GM12892 (cell line): ENCODE measurements at regions not wholly inside any gene's neighbourhood (a gene's known extent, or its start where the extent isn't known, plus 50 kb on each side); places are given as distances from the start of the nearest gene placed in this dataset.

Source experiments
- POLR2A ChIP-seq: IDR thresholded peaks from 2 replicates; pipeline ENCODE4 v1.6.1; 2011; ENCODE audit warnings: low read depth, low read length, control low read depth
- TAF1 ChIP-seq: IDR thresholded peaks from 2 replicates; pipeline ENCODE4 v1.6.1; 2011; ENCODE audit warnings: low read depth, mild to moderate bottlenecking, control low read depth, low read length, borderline replicate concordance

GRCh38 chr5:82422751-82423181, 144.6 kb upstream of the RPS23 start:
- TF ChIP-seq POLR2A (no peak), TAF1 (no peak)
